G401 (cell line): ENCODE measurements at regions not wholly inside any gene's neighbourhood (a gene's known extent, or its start where the extent isn't known, plus 50 kb on each side); places are given as distances from the start of the nearest gene placed in this dataset.

Source experiments
- DNase-seq: peaks from one replicate; pipeline ENCODE4 v3.0.0-alpha.2; 2015; ENCODE audit warnings: low spot score
- in situ Hi-C: cut with HindIII; loops from 2 replicates; pipeline ENCODE4 v1.10.0; 2016; ENCODE audit warnings: low sequenced_read_pairs, mixed read lengths

DNA sequence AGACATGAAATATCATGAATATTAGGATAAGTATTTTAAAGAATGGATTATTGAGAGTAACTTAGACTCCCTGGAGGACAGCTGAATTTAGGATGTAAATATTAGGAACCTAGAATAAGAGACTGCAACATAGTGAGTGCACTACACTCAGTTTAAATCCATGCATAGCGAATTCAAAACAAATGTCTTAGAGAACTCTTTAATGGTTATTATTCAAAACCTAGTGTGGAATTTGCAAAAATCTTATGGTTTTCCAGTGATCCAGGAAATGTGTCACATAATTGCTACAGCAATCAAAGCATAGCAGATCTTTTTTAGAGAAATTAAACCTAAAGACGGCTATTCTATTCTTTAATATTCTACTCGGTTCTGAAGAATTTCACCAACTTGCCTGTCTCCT is 239.0 kb downstream of the TMX3 start:
- DNase-seq: no peak
- in situ Hi-C loops: no loop called here

DNA sequence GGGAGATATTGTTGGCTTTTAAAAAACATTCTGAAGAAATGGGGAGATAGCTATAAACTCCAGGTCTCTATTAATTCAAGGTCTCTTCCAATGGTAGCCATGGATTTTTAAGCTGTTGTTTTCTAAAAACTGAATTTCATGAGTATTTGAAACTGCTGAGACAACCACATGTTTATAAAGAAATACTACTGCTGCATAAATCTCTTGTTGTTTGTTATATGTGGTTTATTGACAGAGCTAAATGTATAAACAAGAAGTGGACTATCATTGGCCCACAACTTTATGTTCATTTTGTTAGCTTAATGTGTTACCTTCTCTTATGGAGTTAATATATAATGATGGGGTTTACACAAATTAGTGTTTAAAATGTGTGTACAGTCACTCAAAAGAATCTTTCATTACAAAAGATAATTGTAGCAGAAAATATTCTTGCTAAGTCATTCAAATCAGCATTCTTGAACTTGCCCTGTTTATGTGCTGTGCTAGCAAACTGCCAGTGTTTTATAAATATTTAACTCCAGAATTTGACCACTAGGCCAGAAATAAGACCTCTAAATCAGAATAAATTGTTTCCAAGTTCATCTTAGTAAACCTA is 242.1 kb downstream of the TMX3 start:
- no peak for DNase-seq
- in situ Hi-C loops: no loop called here

DNA sequence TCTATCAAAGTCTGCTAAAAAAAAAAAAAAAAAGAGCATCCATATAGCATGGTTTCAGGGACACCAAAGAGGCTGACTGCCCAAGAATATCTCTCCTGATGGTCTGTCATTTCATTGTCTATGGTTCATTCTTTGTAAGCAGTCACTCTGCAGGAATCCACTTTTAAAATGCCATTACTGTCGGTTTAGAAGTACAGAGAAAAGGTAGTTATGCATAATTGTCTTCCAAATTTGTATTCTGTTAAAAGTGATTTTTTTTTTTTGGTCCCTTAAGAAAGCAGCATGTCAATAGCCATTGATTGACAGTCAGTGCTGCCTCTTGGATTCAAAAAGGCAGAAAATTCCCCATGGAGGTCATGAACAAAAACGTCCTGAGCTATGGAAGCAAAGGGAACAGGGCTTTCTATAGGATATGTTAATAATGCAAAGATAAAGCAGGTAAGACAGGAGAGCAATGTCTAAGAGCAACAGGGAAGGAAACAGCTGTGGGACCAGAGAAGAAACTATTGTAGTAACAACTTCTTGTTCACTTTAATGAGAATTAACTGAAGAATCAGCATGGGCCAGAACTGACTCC is 245.8 kb downstream of the TMX3 start:
- in situ Hi-C loops: no loop called here
- no peak for DNase-seq

DNA sequence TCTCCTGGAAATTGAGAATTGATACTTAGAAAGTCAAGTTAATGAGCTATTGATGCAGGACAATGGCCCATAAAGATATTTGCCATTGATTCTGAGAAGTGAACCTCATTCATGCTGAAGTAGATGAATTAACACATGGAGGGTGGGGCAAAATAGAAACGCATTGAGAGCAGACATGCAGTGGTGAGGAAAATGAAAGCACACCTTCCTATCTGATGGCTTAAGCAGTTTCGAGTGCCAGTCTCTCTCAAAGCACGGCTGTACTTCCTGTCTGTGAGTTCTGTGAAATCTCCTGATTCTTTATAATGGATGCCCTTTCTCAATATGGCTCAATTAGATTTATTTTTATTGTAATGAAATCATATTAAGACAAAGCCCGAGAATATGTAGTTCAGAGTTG is 247.0 kb downstream of the TMX3 start:
- no peak for DNase-seq
- in situ Hi-C loops: no loop called here

DNA sequence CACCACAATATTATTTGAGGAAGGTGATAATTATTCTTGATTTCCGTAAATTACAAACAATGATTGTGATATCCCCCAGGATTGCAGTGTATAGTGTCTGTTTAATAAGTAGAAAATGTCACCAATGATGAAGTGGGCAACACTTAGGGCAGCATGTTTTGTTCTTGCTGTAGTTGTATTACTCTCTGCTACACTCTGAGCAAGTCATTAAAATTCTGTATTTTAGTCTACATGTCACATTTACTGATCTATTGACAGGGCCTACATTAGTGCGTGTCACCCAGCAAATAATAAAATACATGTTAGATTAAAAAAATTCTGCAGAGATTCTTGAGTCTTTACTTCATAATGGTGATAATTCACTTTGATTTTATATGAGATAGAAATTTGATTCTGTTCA is 247.6 kb downstream of the TMX3 start:
- in situ Hi-C loops: no loop called here
- no peak for DNase-seq

DNA sequence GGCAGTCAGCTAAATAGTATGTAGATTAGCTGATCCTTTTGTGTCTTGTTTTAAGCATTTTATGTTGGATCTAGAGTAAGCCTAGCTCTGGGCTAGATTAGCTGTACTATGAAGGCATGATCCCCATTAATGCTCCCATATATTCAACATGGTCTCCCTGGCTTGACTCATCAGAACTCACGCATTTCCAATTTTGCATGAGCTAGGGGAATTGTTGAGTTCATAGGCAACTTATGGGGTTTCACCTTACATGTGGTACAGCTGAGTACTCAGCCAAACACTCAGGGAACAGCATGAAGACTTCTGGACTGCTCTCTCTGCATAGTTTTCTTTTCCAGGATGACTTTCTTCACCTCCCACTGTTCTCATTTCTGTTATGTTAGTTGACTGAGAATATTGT is 248.2 kb downstream of the TMX3 start:
- DNase-seq: no peak

DNA sequence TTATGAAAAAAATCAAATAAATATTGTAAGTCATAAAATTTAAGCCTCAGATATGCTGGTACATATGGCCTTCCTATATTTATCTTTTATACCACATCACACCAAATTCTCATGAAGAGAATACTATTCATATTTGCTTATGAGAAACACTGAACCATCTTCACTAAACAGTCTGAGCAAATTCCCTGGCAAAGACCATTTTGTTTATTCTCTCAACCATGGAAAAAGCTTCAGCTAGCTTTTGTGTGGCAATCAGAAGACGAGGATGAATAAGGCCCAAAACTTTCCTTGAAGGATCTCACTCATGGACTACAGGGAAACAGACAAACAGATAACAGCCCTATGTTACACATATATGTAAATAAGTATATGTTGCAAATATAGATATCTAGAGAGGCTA is 252.1 kb downstream of the TMX3 start:
- in situ Hi-C loops: no loop called here
- DNase-seq: no peak

More for the DNA sequence above, 248.2 kb downstream of the TMX3 start:
- in situ Hi-C loops: no loop called here

- in situ Hi-C loops: no loop called here
- DNase-seq: no peak
These were observed 252.8 kb downstream of the TMX3 start for GRCh38 chr18:68462148-68462547.

GRCh38 chr18:68461481-68462018 is 253.4 kb downstream of the TMX3 start:
- in situ Hi-C loops: no loop called here

DNA sequence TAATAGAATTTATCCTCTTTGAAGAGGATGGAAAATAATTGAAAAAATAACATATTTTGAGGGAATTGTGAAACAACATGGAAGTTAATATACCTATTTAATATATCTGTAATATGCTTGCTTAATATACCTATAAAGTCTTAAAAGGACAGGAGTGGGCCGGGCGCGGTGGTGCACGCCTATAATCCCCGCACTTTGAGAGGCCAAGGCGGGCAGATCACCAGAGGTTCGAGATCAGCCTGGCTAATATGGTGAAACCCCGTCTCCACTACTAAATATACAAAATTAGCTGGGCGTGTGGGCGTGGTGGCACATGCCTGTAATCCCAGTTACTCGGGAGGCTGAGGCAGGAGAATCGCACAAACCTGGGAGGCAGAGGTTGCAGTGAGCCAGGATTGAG is 254.9 kb downstream of the TMX3 start:
- in situ Hi-C loops: no loop called here
- no peak for DNase-seq

More at GRCh38 chr18:68461481-68462018, 253.4 kb downstream of the TMX3 start:
- no peak for DNase-seq

DNA sequence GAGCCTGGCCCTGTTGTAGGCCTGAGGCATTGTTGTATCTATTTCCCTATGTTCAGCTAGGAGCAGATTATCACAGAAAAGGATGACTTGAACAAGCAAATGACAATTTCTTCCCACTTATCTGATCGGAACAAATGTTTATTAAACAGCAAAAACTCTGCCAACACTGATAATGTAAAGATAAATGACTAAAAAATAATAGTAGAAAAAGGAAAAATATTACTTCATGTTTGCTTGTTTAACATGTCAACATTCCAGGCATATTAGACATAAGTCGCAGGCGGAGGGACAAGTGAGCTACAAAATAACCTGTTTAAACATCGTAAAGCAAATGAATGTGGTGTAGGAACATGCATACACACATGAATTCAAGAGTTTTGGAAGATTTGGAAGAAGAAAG is 257.9 kb downstream of the TMX3 start:
- in situ Hi-C loops: no loop called here
- no peak for DNase-seq

DNA sequence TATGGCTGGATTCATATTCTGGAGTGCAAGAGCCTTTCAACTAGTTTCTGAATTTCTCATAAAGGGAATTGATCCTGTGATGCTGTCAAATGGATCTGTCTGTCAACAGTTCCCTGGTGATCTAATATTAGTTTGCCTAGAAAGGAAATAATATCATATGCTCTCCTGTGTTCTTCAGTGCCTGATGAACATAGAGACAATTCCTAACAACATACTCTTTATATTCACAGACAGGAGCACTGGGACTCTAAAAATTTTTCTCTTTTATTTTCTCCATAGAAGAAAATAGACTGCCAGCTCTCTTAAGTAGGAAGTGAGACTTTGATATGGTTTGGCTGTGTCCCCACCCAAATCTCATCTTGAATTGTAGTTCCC is 259.7 kb downstream of the TMX3 start:
- in situ Hi-C loops: no loop called here
- DNase-seq: no peak

DNA sequence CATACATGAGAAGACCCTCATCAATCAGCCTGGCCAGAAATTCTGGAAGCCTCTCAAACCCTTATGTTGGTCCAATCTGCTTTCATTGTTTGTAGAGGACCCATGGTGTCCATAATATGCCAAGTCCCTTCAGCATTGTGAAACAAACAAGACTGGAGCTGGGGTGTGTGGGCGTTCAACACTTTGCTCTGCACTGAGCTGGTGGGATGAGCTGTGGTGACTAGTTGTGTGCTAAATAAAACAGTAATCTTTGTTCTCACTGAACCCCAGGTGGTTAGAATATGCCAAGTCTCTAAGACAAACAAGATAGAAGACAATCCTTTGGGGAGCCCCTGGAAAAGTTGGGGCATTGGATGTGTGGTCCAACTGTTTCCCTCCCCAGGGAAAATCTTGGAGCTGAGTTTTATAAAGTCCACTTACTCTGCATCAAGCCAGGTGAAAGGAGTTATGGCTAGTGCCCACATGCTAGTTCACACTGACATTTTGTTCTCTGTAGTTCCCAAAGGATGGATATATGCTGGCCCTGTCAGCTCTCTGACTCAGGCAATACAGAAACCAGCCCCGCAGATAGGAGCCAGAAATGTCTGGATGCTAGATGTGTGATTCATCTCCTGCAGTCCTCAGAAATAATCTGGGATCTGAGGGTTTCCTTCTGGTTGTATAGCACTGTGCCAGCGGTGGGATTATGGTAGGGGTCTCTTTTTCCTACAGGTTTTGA is 260.2 kb downstream of the TMX3 start:
- in situ Hi-C loops: no loop called here
- DNase-seq: no peak

GRCh38 chr18:68449292-68449691 is 265.6 kb downstream of the TMX3 start:
- in situ Hi-C loops: no loop called here
- DNase-seq: no peak

GRCh38 chr18:68448736-68449135 is 266.2 kb downstream of the TMX3 start:
- no peak for DNase-seq
- in situ Hi-C loops: no loop called here

- in situ Hi-C loops: no loop called here
- DNase-seq: peak; percentile 78
These were observed 267.6 kb downstream of the TMX3 start for GRCh38 chr18:68447286-68447685.

GRCh38 chr18:68445668-68446426 is 269.1 kb downstream of the TMX3 start:
- no peak for DNase-seq
- in situ Hi-C loops: no loop called here

DNA sequence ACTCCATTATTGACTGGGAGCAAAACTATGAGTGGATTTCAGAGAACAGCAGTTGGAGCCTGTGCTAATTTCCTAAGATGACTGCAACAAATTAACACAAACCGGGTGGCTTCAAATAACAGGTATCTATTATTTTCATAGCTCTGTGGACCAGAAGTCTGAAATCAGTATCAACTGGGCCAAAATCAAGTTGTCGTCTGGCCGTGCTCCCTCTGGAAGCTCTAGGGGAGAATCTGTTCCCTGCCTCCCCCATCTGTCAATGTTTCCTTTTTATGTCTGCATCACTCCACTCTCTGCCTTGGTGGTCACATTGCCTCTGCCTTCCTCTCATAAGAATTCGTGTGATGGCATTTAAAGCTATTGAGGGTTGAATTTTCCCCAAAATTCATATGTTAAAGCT is 269.8 kb downstream of the TMX3 start:
- in situ Hi-C loops: no loop called here
- DNase-seq: peak; percentile 98

DNA sequence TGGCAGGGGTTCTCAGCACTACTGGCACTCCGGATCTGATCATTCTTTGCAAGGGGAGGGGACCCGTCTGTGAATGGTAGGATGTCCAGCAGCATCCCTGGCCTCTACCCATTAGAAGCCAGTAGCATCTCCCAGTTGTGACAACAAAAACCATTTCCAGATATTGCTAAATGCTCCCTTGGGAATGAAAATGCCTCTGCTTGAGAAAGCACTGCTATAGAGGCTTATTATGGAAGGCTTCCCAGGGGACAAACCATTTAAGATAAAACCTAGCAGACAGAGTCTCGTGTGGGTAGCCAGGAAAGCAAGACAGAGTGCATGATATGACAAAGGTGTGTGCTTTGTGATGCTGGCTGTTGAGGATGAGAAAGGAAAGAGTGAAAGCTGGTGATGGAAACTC is 273.7 kb downstream of the TMX3 start:
- DNase-seq: no peak

DNA sequence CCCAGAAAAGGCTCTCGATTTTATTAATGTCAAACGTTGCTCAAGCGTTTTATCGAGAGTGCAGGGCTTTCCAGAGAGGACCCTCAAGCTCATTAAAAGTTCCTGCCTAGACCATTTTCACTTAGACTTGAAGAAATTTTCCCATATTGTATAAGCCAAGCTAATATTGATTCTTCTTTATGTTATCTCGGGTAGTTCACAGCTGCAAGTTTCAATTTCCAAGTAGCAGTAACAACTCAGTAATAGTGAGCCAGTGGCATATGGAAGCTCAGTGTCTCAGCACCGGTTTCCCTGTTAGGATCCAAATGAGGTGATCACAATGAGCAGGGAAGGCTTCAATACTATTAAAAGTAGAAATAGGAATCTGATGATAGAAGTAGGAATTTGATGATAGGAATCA is 274.5 kb downstream of the TMX3 start:
- in situ Hi-C loops: no loop called here
- peak; percentile 46 for DNase-seq

More for the DNA sequence above, 273.7 kb downstream of the TMX3 start:
- in situ Hi-C loops: no loop called here
